SH-SY5Y (cell line): ENCODE measurements at regions not wholly inside any gene's neighbourhood (a gene's known extent, or its start where the extent isn't known, plus 50 kb on each side); places are given as distances from the start of the nearest gene placed in this dataset.

ENCODE experiments used
- GATA2 ChIP-seq: IDR thresholded peaks from 2 replicates; pipeline ENCODE4 v1.6.1; 2011; ENCODE audit warnings: mild to moderate bottlenecking, low read depth, low read length
- GATA3 ChIP-seq: IDR thresholded peaks from 2 replicates; pipeline ENCODE4 v1.6.1; 2011; ENCODE audit warnings: low read depth, mild to moderate bottlenecking, low read length, moderate library complexity

DNA sequence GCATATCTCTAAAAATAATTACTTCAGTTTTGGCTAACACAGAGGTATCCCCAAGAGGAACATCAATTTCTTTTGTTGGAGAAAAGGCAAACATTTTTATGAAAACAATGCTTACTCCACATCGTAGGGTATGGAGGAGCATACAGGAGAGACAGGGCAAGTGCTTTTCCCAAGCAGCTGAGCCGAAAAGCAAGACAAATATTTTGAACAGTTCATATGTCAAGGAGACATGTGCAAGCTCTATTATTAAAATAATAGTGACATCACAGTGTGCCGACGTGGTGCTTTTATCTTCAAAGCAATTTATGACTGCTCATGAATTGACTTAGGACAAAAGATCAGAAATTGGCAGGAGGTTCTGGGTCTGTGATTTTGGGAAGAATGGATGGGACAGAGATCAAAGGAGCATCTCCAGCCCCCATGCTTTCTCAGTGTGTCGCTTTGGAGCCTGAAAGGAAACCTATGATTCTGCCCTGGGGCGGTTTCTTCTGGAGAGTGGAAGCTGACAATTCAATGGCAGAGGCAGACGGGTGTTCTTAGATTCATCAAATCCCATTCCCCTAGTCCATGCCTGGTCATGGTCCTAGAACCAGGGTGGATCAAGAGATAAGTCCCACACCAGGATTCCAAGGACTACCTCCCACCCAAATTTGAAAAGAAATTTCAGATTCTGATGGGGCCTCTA, 97.1 kb downstream of the JCAD start:
- TF ChIP-seq GATA2 (no peak), GATA3 (no peak)

DNA sequence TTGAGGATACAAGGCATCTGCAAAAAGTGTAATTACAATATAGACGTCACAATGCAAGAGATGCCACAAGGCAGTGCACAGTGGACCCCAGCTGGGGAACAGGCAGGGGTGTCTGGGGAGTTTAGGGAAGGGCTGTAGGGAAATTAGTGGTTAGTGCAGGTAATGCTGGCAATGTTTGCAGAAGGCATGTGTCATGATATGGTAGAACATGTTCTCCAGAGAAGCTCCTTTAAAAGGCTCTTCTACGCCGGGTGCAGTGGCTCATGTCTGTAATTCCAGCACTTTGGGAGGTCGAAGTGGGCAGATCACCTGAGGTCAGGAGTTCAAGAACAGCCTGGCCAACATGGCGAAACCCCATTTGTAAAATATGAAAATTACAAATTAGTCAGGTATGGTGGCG, 98.0 kb downstream of the JCAD start:
- TF ChIP-seq GATA2: no peak
- TF ChIP-seq GATA3: no peak

DNA sequence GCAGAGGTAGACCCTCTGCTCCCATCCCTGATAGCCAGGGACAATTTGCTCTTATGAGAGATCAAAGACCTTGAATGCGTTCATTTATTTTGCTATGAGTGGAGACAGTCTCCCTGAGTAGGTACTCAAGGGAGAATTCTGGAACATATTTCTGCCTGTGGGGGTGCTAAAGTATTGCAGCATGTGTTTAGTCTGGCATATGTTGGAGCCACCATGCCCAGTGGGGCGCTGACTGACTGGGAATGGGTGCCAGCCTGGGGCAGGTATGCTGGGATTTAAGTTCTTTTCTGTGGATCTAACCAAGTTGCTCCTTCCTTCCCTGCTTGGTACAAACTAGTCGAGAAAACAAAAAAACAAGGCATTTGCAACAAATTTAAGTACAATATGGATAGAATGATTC, 99.1 kb downstream of the JCAD start:
- no peak for TF ChIP-seq GATA3
- TF ChIP-seq GATA2: no peak

DNA sequence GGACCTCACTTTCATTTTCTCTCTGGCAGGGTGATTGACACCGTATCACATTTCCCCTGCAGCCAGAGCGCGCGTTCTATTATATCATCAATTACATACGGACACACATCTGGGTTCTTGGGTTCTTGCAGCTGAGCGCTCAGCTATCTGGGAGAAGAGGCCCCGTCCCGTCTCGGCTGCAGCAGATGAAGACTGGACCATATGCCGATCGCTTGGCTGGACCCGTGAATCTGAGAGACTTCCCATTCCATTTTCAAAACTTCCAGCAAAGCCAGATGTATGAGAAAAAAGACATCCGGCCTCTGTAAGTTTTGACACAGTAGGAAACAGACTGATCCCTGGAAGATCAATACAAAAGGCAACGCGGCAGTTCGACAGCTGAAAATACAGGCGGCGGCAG, 99.8 kb downstream of the JCAD start:
- TF ChIP-seq GATA3: no peak
- no peak for TF ChIP-seq GATA2

DNA sequence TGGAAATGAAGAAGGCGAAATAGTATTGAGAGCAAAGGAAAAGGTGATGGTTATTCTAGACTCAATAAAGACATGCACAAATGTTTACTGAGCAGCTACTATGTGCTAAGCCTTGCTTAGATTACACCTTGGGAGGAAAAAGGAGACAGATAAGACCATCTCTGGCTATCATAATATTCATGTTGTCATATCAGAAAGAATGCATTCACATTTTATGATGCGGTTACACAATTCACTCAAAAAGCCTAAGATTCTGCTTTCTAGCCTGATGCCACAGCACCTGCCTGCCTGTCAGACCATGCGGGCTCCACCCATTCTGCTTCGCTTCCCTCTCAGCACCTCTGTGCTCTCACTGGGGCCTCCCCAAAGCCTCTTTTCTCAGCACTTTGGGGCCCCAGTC, 100.9 kb downstream of the JCAD start:
- no peak for TF ChIP-seq GATA2
- TF ChIP-seq GATA3: no peak

DNA sequence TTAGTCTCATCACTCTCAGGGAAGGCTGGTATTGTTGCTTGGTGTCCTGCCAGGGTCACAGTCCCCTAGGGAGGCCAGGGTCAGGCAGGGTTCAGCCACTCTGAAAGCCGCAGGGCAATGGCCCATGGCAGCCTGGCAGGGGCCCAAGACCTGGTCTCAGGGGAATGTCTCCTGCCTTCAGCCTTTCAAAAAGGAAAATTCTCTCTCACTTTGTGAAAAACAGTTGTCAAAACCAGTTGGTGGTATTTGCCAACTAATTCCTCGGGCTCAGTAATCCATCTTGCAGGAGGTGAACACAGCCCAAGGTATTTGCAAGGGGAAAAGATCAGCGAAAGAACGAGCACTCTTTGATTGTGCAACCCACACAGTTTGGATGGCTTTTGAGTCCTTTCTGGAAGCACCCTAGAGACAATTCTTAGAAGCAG, 101.5 kb downstream of the JCAD start:
- TF ChIP-seq GATA2: no peak
- no peak for TF ChIP-seq GATA3

DNA sequence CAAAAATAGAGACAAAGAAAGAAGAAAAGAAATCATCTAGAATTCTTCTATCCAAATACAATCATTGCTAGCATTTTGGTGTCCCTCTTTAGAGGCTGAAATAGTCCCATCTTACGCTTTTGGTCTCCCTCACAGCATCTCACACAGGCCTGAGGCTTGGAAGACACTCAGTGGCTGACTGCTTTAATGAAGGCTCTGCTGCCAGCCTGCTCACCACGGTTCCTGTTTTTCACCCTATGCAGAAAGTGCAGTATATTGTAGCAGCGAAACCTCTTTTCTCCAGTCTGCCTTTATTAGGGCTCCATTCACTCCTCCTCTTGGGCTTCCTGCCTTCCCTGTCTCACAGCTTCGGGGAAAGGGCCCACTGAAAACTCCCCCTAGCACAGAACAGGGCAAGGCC, 102.2 kb downstream of the JCAD start:
- TF ChIP-seq GATA3 (no peak), GATA2 (no peak)

DNA sequence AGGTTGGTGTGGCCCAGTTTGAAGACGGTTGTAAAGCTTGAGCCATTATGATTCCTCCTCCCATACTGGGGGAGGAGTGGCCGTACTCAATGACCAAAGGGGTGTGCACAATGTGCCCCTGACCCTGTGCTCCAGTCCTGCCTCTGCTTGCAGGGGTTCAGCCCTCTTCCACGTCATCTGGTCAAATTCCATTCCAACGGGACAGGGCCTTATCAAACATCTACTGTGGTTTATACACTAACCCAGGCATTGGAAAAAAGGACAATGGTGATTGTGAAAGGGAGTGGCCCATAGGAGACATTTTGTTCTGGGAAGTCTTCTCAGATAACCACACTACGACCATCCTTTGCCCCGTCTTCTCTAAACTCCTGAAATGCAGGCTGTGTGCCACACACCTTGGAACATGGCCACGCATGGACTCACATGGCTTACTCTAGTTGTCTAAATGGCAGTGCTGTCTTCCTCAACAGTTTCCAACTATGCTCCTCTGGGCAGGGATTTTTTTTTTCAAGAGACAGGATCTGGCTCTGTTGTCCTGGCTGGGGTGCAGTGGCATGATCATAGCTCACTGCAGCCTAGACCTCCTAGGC, 103.0 kb downstream of the JCAD start:
- TF ChIP-seq GATA2 (no peak), GATA3 (no peak)

DNA sequence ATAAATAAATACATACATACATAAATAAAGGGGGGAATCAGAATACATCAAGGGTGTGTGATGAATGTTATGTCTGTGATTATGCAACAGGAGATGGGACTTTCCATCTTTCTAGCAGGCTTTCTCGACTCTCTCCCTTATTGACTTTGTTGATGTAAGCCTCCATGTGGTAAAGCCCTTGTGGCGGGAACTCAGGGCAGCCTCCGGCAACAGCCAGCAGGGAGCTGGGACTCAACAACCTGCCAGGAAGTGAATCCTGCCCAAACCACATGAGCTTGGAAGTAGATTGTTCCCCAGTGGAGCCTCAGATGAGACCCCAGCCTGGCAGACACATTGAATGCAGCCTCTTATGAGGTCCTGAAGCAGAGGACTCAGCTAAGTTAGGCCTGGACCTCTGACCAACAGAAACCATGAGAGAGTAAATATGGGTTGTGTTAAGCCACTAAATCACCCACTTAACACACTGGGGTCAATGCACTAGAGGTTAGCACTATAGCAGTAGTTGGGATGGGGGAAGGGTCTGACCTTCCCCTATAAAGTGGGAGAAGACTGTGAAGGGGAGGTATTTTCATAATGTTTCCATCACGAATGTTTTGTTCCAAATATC, 104.0 kb downstream of the JCAD start:
- no peak for TF ChIP-seq GATA3
- TF ChIP-seq GATA2: no peak

DNA sequence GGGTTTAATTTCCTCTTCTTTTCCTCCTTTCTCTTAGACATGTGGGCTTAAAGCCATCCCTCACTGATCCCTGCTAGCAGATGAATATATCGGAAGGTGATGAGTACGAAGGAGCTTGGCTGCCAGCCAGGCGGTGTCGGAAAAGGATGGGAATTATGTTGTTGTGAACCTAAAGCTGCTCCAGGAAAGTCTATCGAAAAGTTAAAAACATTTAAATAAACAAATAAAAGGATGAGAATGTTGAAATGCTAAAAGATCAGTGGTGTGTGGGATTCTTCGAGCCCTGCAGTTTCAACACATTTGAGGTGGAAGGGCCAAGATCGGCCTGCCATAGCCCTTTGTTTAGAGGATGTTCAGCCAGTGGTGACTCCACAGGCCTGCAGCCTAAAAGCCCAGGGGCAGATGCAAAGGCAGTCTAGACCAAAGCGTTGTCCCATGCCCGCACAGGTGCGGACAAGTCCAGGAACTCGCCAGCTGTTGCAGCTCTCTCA, 107.9 kb downstream of the JCAD start:
- TF ChIP-seq GATA2: no peak
- TF ChIP-seq GATA3: no peak

DNA sequence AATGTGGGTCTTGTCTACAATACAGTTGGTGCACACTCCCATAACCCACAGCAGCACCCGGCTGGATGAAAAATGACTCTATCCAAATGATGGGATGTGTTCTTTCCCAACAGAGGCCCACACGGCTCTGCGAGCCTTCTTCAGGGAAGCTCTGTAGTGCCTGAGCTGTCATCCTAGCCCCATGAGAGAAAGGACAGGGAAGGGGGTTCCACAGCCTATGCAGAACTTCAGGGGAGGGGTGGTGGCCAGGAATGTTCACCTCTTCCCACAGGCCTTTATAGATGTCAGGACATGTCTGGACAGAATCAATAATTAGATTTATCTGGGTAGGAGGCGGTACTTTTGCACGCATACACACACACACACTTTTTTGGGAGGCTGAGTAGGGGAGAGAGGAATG, 109.0 kb downstream of the JCAD start:
- TF ChIP-seq GATA3: no peak
- no peak for TF ChIP-seq GATA2

DNA sequence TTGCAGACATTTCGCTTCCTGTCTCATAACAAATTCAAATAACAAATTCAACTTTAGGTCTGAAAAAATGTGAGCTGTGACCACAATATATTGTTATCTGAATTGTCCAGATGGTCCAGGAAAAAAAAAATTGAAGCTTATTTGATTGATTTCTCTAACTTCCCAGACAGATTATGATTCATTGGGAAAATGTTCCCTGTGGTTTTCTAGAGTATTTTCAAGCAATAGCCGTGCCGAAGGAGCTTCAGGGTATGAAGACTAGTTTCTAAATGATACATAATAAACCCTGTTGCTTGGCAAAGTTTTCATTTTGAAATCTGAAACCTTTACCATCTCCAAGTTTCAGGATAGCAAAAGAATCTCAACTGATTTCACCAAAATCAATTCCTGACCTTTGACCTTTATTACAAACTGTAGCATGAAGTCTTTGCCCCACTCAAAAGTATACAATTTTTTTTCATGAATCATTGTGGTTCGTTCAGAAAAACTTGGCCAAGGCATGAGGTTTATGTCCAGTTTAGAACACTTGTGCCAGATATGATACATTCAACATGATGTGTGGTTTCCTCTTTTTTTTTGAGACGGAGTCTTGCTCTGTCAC, 109.9 kb downstream of the JCAD start:
- TF ChIP-seq GATA2 (no peak), GATA3 (no peak)

DNA sequence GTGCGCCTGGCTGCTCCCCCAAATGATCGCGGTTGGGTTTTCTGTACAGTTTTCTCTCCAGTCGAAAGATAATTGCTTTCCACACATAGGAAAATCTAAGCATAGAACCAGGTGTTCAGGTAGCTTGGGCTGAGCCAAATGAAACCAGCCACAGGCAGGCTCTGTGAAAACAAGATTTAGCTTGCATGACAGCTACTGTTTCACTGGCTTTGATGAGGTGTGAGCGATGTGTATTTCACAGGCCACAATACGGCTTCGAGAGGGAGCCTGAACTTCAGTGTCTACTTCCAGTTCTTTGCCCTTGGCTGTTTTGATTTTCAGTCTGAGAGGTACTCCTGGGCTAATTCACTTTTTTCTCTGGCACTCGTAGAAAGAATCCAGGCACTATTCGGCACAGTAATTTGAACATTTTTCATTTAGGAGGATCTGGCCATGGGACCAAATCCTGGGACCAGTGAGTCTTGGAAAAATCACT, 110.5 kb downstream of the JCAD start:
- TF ChIP-seq GATA3 (no peak), GATA2 (no peak)

DNA sequence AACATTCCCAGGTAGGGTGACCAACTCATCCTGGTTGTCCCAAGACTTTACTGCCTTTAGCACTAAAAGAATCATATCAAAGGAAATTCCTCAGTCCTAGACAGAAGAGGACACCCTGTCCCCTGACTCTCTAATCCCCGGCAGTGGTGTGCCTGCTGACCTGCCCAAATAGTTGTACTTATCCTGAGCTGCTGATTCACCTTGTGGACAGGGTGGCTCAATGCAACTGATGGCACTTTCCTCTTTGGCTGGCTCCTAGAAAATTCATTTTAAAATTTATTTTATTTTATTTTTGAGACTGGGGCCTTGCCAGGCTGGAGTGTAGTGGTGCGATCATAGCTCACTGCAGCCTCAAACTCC, 111.7 kb downstream of the JCAD start:
- TF ChIP-seq GATA2 (no peak), GATA3 (no peak)
